H1 (cell line): ENCODE measurements at regions not wholly inside any gene's neighbourhood (a gene's known extent, or its start where the extent isn't known, plus 50 kb on each side); places are given as distances from the start of the nearest gene placed in this dataset.

ENCODE experiments used
- CTCF ChIA-PET: fragments of 300-600 bp; sonication (Branson Sonifier 250); formaldehyde crosslinking; loops from one replicate; lab custom pipeline; 2021; ENCODE audit not compliant: partially characterized antibody; lab: Charles Lee
- POLR2A ChIA-PET: fragments of 300-600 bp; sonication (Branson Sonifier 250); formaldehyde crosslinking; loops from one replicate; lab custom pipeline; 2021; ENCODE audit warnings: inconsistent platforms; ENCODE audit not compliant: partially characterized antibody; lab: Charles Lee
- DNase-seq, 2 experiments: peaks; one replicate each; pipeline versions ENCODE4 v3.0.0 to v3.0.0-alpha.2; 2010 to 2022; ENCODE audit warnings: low spot score in 2 of 2, low read depth in 1 of 2, mixed read lengths in 1 of 2
- FAIRE-seq: peaks from 2 replicates; lab custom pipeline; 2011; peaks lifted over from hg19 to GRCh38; lab: Jason Lieb, UNC
- H2AFZ ChIP-seq: 2 replicates; pipeline ENCODE4 v1.8.1; 2012; ENCODE audit warnings: low read length, inconsistent platforms
- H2AK5ac ChIP-seq: 2 replicates; pipeline ENCODE4 v1.6.1; 2013; ENCODE audit warnings: low read depth, low read length
- H2BK120ac ChIP-seq: replicated peaks from 2 replicates; pipeline ENCODE3; 2013; ENCODE audit warnings: low read depth, low read length, inconsistent platforms
- H2BK12ac ChIP-seq: 2 replicates; pipeline ENCODE4 v1.6.1; 2013; ENCODE audit warnings: low read depth, low read length
- H2BK15ac ChIP-seq: 2 replicates; pipeline ENCODE4 v1.6.1; 2013; ENCODE audit warnings: low read length
- H2BK20ac ChIP-seq: 2 replicates; pipeline ENCODE4 v1.6.1; 2013; ENCODE audit warnings: low read length
- H2BK5ac ChIP-seq: 2 replicates; pipeline ENCODE4 v1.6.1; 2013; ENCODE audit warnings: low read depth, low read length
- H3K14ac ChIP-seq: 2 replicates; pipeline ENCODE4 v1.6.1; 2013; ENCODE audit warnings: inconsistent platforms; ENCODE audit not compliant: insufficient read length
- H3K18ac ChIP-seq: 2 replicates; pipeline ENCODE4 v1.6.1; 2013; ENCODE audit warnings: low read length; ENCODE audit errors: extremely low read depth
- H3K23ac ChIP-seq: 2 replicates; pipeline ENCODE4 v1.6.1; 2013; ENCODE audit warnings: inconsistent platforms; ENCODE audit not compliant: insufficient read length
- H3K23me2 ChIP-seq: 2 replicates; pipeline ENCODE4 v1.6.1; 2013; ENCODE audit warnings: low read depth, low read length
- H3K27ac ChIP-seq: 2 replicates; pipeline ENCODE4 v1.6.1; 2011; ENCODE audit warnings: low read depth, low read length, inconsistent platforms
- H3K27me3 ChIP-seq, 4 experiments: replicated peaks in 1 of 4; 1 replicate in 1 of 4; 2 replicates in 3 of 4; pipeline versions ENCODE4 v1.6.1 to v1.8.1; 2011 to 2013; ENCODE audit warnings: low read length in 3 of 4, mild to moderate bottlenecking in 3 of 4, inconsistent platforms in 2 of 4, mixed read lengths in 2 of 4, moderate library complexity in 1 of 4; ENCODE audit not compliant: control insufficient read depth in 3 of 4, insufficient read depth in 3 of 4; ENCODE audit errors: extremely low read depth in 1 of 4
- H3K36me3 ChIP-seq, 4 experiments: 2 replicates each; pipeline versions ENCODE4 v1.6.1 to v1.8.1; 2011 to 2013; ENCODE audit warnings: mild to moderate bottlenecking in 4 of 4, low read length in 3 of 4, moderate library complexity in 2 of 4, control low read depth in 1 of 4, inconsistent platforms in 1 of 4; ENCODE audit not compliant: insufficient read depth in 4 of 4, control insufficient read depth in 2 of 4
- H3K4ac ChIP-seq: replicated peaks from 2 replicates; pipeline ENCODE3; 2013; ENCODE audit warnings: low read length, low read depth, mixed read lengths, inconsistent platforms; ENCODE audit not compliant: insufficient read length
- H3K4me1 ChIP-seq, 4 experiments: replicated peaks in 1 of 4; 1 replicate in 1 of 4; 2 replicates in 3 of 4; pipeline versions ENCODE4 v1.6.1 to v1.8.1; 2011 to 2013; ENCODE audit warnings: low read length in 3 of 4, inconsistent platforms in 2 of 4, mixed read lengths in 1 of 4; ENCODE audit not compliant: insufficient read depth in 4 of 4, control insufficient read depth in 3 of 4
- H3K4me2 ChIP-seq, 2 experiments: 2 replicates each; pipeline versions ENCODE4 v1.6.1 to v1.8.1; 2011 to 2013; ENCODE audit warnings: low read depth in 2 of 2, low read length in 2 of 2, control low read depth in 1 of 2, inconsistent platforms in 1 of 2, mild to moderate bottlenecking in 1 of 2; ENCODE audit not compliant: insufficient read depth in 1 of 2
- H3K4me3 ChIP-seq, 4 experiments: fragments of 200-600, 300-600 bp in 1 of 4; sonication (generic), shearing (Covaris generic), sonication (Bioruptor Twin) in 1 of 4; 2 replicates each; pipeline versions ENCODE4 v1.5.1 to v1.8.1; 2011 to 2016; ENCODE audit warnings: low read length in 4 of 4, low read depth in 3 of 4, control low read depth in 2 of 4, inconsistent platforms in 2 of 4, mild to moderate bottlenecking in 2 of 4, mixed read lengths in 1 of 4, moderate library complexity in 1 of 4; ENCODE audit not compliant: insufficient read depth in 2 of 4; ENCODE audit errors: extremely low read depth in 1 of 4
- H3K56ac ChIP-seq: replicated peaks from 2 replicates; pipeline ENCODE3; 2013; ENCODE audit warnings: low read depth, mild to moderate bottlenecking, mixed read lengths, low read length, inconsistent platforms; ENCODE audit not compliant: insufficient read length
- H3K79me1 ChIP-seq: 2 replicates; pipeline ENCODE4 v1.6.1; 2013; ENCODE audit warnings: low read depth, low read length, control low read depth
- H3K79me2 ChIP-seq, 2 experiments: 2 replicates each; pipeline versions ENCODE4 v1.6.1 to v1.8.1; 2012 to 2013; ENCODE audit warnings: low read length in 2 of 2, mild to moderate bottlenecking in 2 of 2, inconsistent platforms in 1 of 2; ENCODE audit not compliant: insufficient read depth in 2 of 2, control insufficient read depth in 1 of 2
- H3K9ac ChIP-seq, 4 experiments: replicated peaks in 1 of 4; 1 replicate in 1 of 4; 2 replicates in 3 of 4; pipeline versions ENCODE4 v1.6.1 to v1.8.1; 2011 to 2013; ENCODE audit warnings: low read depth in 3 of 4, low read length in 3 of 4, control low read depth in 2 of 4, mild to moderate bottlenecking in 2 of 4, moderate library complexity in 2 of 4, inconsistent platforms in 1 of 4; ENCODE audit errors: extremely low read depth in 1 of 4
- H3K9me3 ChIP-seq, 2 experiments: 2 replicates each; pipeline versions ENCODE4 v1.6.1 to v1.8.1; 2012 to 2013; ENCODE audit warnings: mild to moderate bottlenecking in 2 of 2, moderate library complexity in 2 of 2, control low read depth in 1 of 2, inconsistent platforms in 1 of 2, low read depth in 1 of 2, low read length in 1 of 2, mixed read lengths in 1 of 2; ENCODE audit not compliant: insufficient read depth in 2 of 2
- H4K20me1 ChIP-seq, 2 experiments: replicated peaks in 1 of 2; 2 replicates each; pipeline versions ENCODE3 to v1.8.1; 2011 to 2013; ENCODE audit warnings: inconsistent platforms in 2 of 2, low read length in 2 of 2, mild to moderate bottlenecking in 1 of 2; ENCODE audit not compliant: insufficient read depth in 2 of 2, control insufficient read depth in 1 of 2
- H4K5ac ChIP-seq: 2 replicates; pipeline ENCODE4 v1.6.1; 2013; ENCODE audit warnings: low read length, low read depth, mixed read lengths, inconsistent platforms; ENCODE audit not compliant: insufficient read length
- H4K8ac ChIP-seq: 2 replicates; pipeline ENCODE4 v1.8.0; 2013; ENCODE audit warnings: mild to moderate bottlenecking, moderate library complexity, low read length, inconsistent platforms; ENCODE audit not compliant: insufficient read depth; ENCODE audit errors: extremely low read depth
- H4K91ac ChIP-seq: replicated peaks from 2 replicates; pipeline ENCODE3; 2013; ENCODE audit warnings: low read length, mixed read lengths, inconsistent platforms; ENCODE audit not compliant: insufficient read length
- ASH2L ChIP-seq: fragments of 200-600, 300-600 bp; sonication (generic); IDR thresholded peaks from one replicate; pipeline ENCODE4 v1.7.1; 2017; ENCODE audit warnings: low read length
- ATF2 ChIP-seq: IDR thresholded peaks from 2 replicates; pipeline ENCODE4 v1.6.1; 2012; ENCODE audit warnings: low read length, inconsistent platforms
- BCL11A ChIP-seq, 2 experiments: IDR thresholded peaks; one replicate each; pipeline ENCODE4 v1.6.1; 2011; ENCODE audit warnings: low read depth in 2 of 2, low read length in 2 of 2, mild to moderate bottlenecking in 2 of 2
- GABPA ChIP-seq: IDR thresholded peaks from 2 replicates; pipeline ENCODE4 v1.6.1; 2011; ENCODE audit warnings: mild to moderate bottlenecking, low read length, moderate library complexity, borderline replicate concordance; ENCODE audit not compliant: insufficient read depth
- HDAC2 ChIP-seq, 2 experiments: fragments of 300-600 bp in 1 of 2; sonication (generic) in 1 of 2; IDR thresholded peaks; 2 replicates each; pipeline ENCODE4 v1.6.1; 2011 to 2012; ENCODE audit warnings: low read depth in 2 of 2, low read length in 2 of 2, mild to moderate bottlenecking in 2 of 2, moderate library complexity in 2 of 2, borderline replicate concordance in 1 of 2, inconsistent platforms in 1 of 2
- JUN ChIP-seq: IDR thresholded peaks from 2 replicates; pipeline ENCODE4 v1.6.1; 2011; ENCODE audit warnings: low read depth, mild to moderate bottlenecking, improper control_type of control experiment, low read length
- KDM1A ChIP-seq: fragments of 200-600, 300-600 bp; sonication (generic); IDR thresholded peaks from 2 replicates; pipeline ENCODE4 v1.7.1; 2016; ENCODE audit warnings: mild to moderate bottlenecking, low read length, borderline replicate concordance
- KDM4A ChIP-seq: IDR thresholded peaks from one replicate; pipeline ENCODE4 v1.7.1; 2012; ENCODE audit warnings: low read depth, mild to moderate bottlenecking, moderate library complexity, low read length, inconsistent platforms; ENCODE audit not compliant: severe bottlenecking
- POU5F1 ChIP-seq: IDR thresholded peaks from 2 replicates; pipeline ENCODE4 v1.6.1; 2011; ENCODE audit warnings: low read depth, mild to moderate bottlenecking, low read length, moderate library complexity
- TAF1 ChIP-seq: IDR thresholded peaks from 2 replicates; pipeline ENCODE4 v1.6.1; 2011; ENCODE audit warnings: mild to moderate bottlenecking, low read depth, low read length
- TEAD4 ChIP-seq: IDR thresholded peaks from 2 replicates; pipeline ENCODE4 v1.6.1; 2012; ENCODE audit warnings: low read depth, low read length, inconsistent platforms, mixed read lengths
- ZNF274 ChIP-seq: IDR thresholded peaks from 2 replicates; pipeline ENCODE4 v1.7.0; 2012; ENCODE audit warnings: low read length, borderline replicate concordance; ENCODE audit errors: extremely low read depth
- WGBS, 2 experiments: shearing (Covaris generic) in 1 of 2; methylation state at CpG; one replicate each; pipeline versions ENCODE4 v1.1.6 to v1.1.7; 2013 to 2015; ENCODE audit warnings: low lambda C conversion rate in 2 of 2, mixed read lengths in 2 of 2, inconsistent platforms in 1 of 2, low coverage in 1 of 2, missing lambda C conversion rate in 1 of 2; ENCODE audit not compliant: insufficient replicate concordance in 2 of 2, insufficient coverage in 1 of 2, insufficient read length in 1 of 2; ENCODE audit errors: extremely low coverage in 1 of 2, missing lambda C conversion rate in 1 of 2; 5-methylcytosine and 5-hydroxymethylcytosine counted together
- TF ChIP-seq, protein P1 (sequence below): IDR thresholded peaks from 2 replicates; pipeline ENCODE4 v1.6.1; 2012; ENCODE audit warnings: inconsistent platforms

GRCh38 chr13:80706164-80706471 is 365.2 kb upstream of the SPRY2 start:
- H2BK12ac ChIP-seq, result no peak overlapping the region
- H2BK20ac ChIP-seq, result no peak overlapping the region
- FAIRE-seq (no peak), DNase-seq (no peak)
- no peak overlapping the region for H3K4me2 ChIP-seq
- H3K23me2 ChIP-seq, result no peaks in the 10 kb centered on the region
- peaks cover 0 to 25% of the 10 kb centered on the region in 2 experiments; a peak in 2 of 4 replicates for H3K9me3 ChIP-seq
- H3K23ac ChIP-seq, result no peak overlapping the region
- no peak overlapping the region for H3K9ac ChIP-seq
- no peak overlapping the region for H4K91ac ChIP-seq
- no peak overlapping the region for H4K8ac ChIP-seq
- no peak overlapping the region for H3K56ac ChIP-seq
- H3K79me1 ChIP-seq, result no peaks in the 10 kb centered on the region
- TF ChIP-seq TAF1 (no peak), ZNF274 (no peak), POU5F1 (no peak), JUN (no peak), HDAC2 (IDR thresholded peaks at IDR 0.05; ENCODE audit: borderline replicate concordance in 1 of 2, low read depth in 2 of 2, low read length in 2 of 2) (no peak), BCL11A (IDR thresholded peaks at IDR 0.05; ENCODE audit: low read depth in 2 of 2, low read length in 2 of 2) (no peak), ASH2L (no peak), GABPA (no peak), TEAD4 (no peak), KDM4A (no peak), ATF2 (no peak), KDM1A (no peak)
- TF ChIP-seq, protein P1, sequence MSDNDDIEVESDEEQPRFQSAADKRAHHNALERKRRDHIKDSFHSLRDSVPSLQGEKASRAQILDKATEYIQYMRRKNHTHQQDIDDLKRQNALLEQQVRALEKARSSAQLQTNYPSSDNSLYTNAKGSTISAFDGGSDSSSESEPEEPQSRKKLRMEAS, result no peak
- 100% methylated on average over 1 of the region's 10 CpGs; no CpG with 5 or more reads in 1 of the 2 experiments for WGBS, 2 experiments
- H2BK5ac ChIP-seq, result no peak overlapping the region
- ChIA-PET CTCF (no interaction called here), POLR2A (no interaction called here)
- H2AK5ac ChIP-seq, result no peak overlapping the region
- H2BK15ac ChIP-seq, result no peak overlapping the region
- no peak overlapping the region for H2BK120ac ChIP-seq
- no peaks in the 10 kb centered on the region for H3K27me3 ChIP-seq
- no peaks in the 10 kb centered on the region for H3K36me3 ChIP-seq
- H3K4me3 ChIP-seq, result no peak overlapping the region
- H4K5ac ChIP-seq, result no peak overlapping the region
- H3K27ac ChIP-seq, result no peak overlapping the region
- no peak overlapping the region for H2AFZ ChIP-seq
- no peaks in the 10 kb centered on the region for H3K79me2 ChIP-seq
- H3K4me1 ChIP-seq, result no peaks in the 10 kb centered on the region
- H3K14ac ChIP-seq, result no peak overlapping the region
- no peaks in the 10 kb centered on the region for H4K20me1 ChIP-seq
- no peak overlapping the region for H3K18ac ChIP-seq
- H3K4ac ChIP-seq, result no peak overlapping the region
